Right lobe of liver (tissue), 6 donors: ENCODE measurements at regions not wholly inside any gene's neighbourhood (a gene's known extent, or its start where the extent isn't known, plus 50 kb on each side); places are given as distances from the start of the nearest gene placed in this dataset.
A peak's percentile ranks its signal among the peaks of the same experiment; 100 is the strongest.

Experiments used
- ATAC-seq, 4 donors: fragments of 200-7000 bp; cut with Tn5 transposase; one replicate each; pipeline ENCODE4 v1.9.1; 2020; ENCODE audit warnings: mild to moderate bottlenecking in 4 of 4, moderate library complexity in 4 of 4
- DNase-seq, 3 donors: peaks; one replicate each; pipeline ENCODE4 v3.0.0-alpha.2; 2020
- H3K27ac ChIP-seq, 3 donors: fragments of 200-600 bp; one replicate each; pipeline ENCODE4 v1.8.0; 2022
- H3K27me3 ChIP-seq, 2 donors: fragments of 200-600 bp; one replicate each; pipeline ENCODE4 v1.8.0; 2022
- H3K36me3 ChIP-seq, 4 donors: fragments of 200-600 bp; sonication (generic) in 1 of 4; one replicate each; pipeline versions ENCODE4 v1.5.1 to v1.8.0; 2017 to 2022; ENCODE audit warnings: control low read depth in 1 of 4
- H3K4me1 ChIP-seq, 4 donors: fragments of 200-600 bp; sonication (generic) in 1 of 4; one replicate each; pipeline versions ENCODE4 v1.5.1 to v1.8.0; 2017 to 2022; ENCODE audit warnings: control low read depth in 1 of 4
- H3K4me3 ChIP-seq, 3 donors: fragments of 200-600 bp; one replicate each; pipeline ENCODE4 v1.8.0; 2022
- H3K9me3 ChIP-seq, 4 donors: fragments of 200-600 bp; sonication (generic) in 1 of 4; one replicate each; pipeline versions ENCODE4 v1.5.1 to v1.8.0; 2017 to 2022; ENCODE audit warnings: control low read depth in 1 of 4
- CTCF ChIP-seq, 4 donors: fragments of 200-600 bp in 3 of 4; fragments of 450-650 bp in 1 of 4; IDR thresholded peaks; one replicate each; pipeline versions ENCODE4 v1.5.1 to v1.8.0; 2016 to 2022; ENCODE audit warnings: antibody characterized with exemption in 4 of 4, mild to moderate bottlenecking in 2 of 4
- POLR2A ChIP-seq: fragments of 450-650 bp; IDR thresholded peaks from one replicate; pipeline ENCODE4 v1.6.1; 2017; ENCODE audit warnings: antibody characterized with exemption, mild to moderate bottlenecking
- WGBS: methylation state at CpG from one replicate; pipeline ENCODE4 v1.1.6; 2018; ENCODE audit warnings: low coverage, low lambda C conversion rate; ENCODE audit not compliant: insufficient coverage; ENCODE audit errors: missing lambda C conversion rate; 5-methylcytosine and 5-hydroxymethylcytosine counted together
- intact Hi-C, 2 donors: fragments of 100-400 bp; cut with DNase I; formaldehyde crosslinking; loops; one replicate each; pipeline versions ENCODE4 v1.11.2 to v1.14.1; 2022
- donor health status: DM: no; HTN: yes; CAD: no.
- donor health status: DM: no; HTN: no; CAD: no.
- donor health status: DM: no; HTN: no; CAD: no.
- donor health status: DM: no; HTN: yes; CAD: no.
- donor health status: DM: no; HTN: yes; CAD: no.

DNA sequence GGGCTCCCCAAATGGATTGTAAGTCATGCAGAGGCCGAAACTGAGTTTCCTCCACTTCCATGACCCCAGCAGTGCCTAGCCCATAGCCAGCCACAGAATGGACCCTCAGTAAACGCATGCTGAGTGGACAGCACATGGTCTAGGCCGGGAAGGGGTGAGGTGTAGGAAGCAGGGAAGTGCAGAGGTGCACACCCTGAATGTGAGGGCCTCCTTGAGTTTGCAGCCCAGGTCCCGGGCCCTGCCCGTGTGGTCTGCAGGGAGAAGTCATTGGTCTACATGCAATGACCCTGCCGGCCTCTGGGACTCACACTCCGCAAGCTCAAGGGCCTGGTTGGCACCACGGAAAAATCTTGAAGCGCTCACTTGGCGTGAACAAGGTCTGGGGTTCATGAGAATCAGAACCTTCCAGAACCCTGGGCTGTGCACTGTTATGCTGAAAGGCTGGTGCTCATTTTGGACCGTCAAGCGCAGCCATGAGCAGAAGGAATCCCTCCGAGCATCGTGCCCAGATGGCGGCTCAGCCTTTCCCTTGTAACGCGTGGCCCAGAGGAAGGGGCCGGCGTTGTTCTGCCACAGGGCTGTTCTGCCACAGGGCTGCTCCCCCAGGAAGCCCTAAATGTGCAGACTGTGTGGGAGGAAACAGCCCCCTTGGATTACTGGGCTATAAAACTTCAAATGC, 66.4 kb downstream of the PSMG1 start:
- TF ChIP-seq POLR2A (no peak), CTCF (IDR thresholded peaks at IDR 0.05) (no peak)
- intact Hi-C loops = no loop called here
- Histone ChIP-seq H3K27me3 (no peaks in the 10 kb centered on the region), H3K4me1 (no peaks in the 10 kb centered on the region), H3K9me3 (no peaks in the 10 kb centered on the region), H3K36me3 (no peaks in the 10 kb centered on the region), H3K27ac (no peak overlapping the region), H3K4me3 (no peak overlapping the region)
- ATAC-seq (no peak), DNase-seq (no peak)
- 52% methylated on average over 3 of the region's 19 CpGs for WGBS

GRCh38 chr21:39115576-39116235, 67.5 kb downstream of the PSMG1 start:
- Histone ChIP-seq H3K27ac (no peak overlapping the region), H3K9me3 (no peaks in the 10 kb centered on the region), H3K4me1 (no peaks in the 10 kb centered on the region), H3K27me3 (no peaks in the 10 kb centered on the region), H3K36me3 (no peaks in the 10 kb centered on the region), H3K4me3 (no peak overlapping the region)
- ATAC-seq (no peak), DNase-seq (no peak)
- TF ChIP-seq CTCF (IDR thresholded peaks at IDR 0.05) (no peak), POLR2A (no peak)
- intact Hi-C loops = no loop called here
- 91% methylated on average over 3 of the region's 10 CpGs for WGBS

DNA sequence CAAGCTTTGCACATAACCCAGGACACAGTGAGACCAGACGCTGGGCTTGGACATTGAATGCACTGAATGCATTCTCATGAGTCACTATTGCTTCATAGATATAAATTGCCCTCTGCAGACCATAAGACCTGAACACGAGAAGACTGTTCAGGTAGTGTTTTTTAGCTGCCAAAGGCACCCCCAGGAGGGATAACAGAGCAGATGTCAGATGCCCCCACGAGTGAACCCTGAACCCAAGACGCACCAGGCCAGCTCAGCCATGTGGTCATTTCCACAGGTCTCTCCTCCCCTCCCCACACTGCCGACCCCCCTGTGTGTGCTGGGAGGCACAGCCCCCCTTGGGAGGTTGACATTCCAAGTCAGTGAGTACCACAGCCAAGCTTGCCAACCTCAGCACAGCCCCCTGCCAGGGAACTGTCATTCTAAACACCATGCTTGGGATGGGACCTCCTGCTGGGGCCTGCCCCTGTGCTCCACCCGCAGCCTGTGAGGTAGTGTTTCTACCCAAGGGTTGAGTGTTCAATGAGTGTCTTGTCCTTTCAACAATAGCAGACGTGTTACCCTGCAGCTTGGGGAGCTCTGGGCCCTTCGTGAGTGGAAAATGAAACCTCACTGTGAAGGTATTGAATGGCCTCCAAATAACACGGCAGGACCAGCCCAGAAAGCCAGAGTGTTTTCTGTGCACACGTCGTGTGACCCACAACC, 68.2 kb downstream of the PSMG1 start:
- Histone ChIP-seq H3K4me3 (no peak overlapping the region), H3K27me3 (no peaks in the 10 kb centered on the region), H3K36me3 (no peaks in the 10 kb centered on the region), H3K9me3 (no peaks in the 10 kb centered on the region), H3K27ac (no peak overlapping the region), H3K4me1 (no peaks in the 10 kb centered on the region)
- intact Hi-C loops = no loop called here
- DNase-seq (no peak), ATAC-seq (peak in 1 of 4 donors; percentile 29)
- no peak for TF ChIP-seq CTCF (IDR thresholded peaks at IDR 0.05)
- TF ChIP-seq POLR2A = no peak
- WGBS = 81% methylated on average over 5 of the region's 11 CpGs

- TF ChIP-seq POLR2A = no peak
- TF ChIP-seq CTCF (IDR thresholded peaks at IDR 0.05) = no peak
- no peak for ATAC-seq
- intact Hi-C loops = no loop called here
Measured at GRCh38 chr21:39111931-39112550, 71.2 kb downstream of the PSMG1 start.

More at GRCh38 chr21:39111931-39112550, 71.2 kb downstream of the PSMG1 start:
- Histone ChIP-seq H3K9me3 (no peaks in the 10 kb centered on the region), H3K27ac (no peak overlapping the region), H3K4me1 (no peaks in the 10 kb centered on the region), H3K36me3 (no peaks in the 10 kb centered on the region), H3K4me3 (no peak overlapping the region), H3K27me3 (no peaks in the 10 kb centered on the region)
- DNase-seq = no peak
- WGBS = 81% methylated on average over 6 of the region's 6 CpGs
